GM23338 (cell line): ENCODE measurements at regions not wholly inside any gene's neighbourhood (a gene's known extent, or its start where the extent isn't known, plus 50 kb on each side); places are given as distances from the start of the nearest gene placed in this dataset.

ENCODE experiments used
- ATAC-seq: fragments of 200-7000 bp; cut with Tn5 transposase; 3 replicates; pipeline ENCODE4 v1.9.1; 2020
- DNase-seq: peaks from one replicate; pipeline ENCODE4 v3.0.0-alpha.2; 2015; ENCODE audit warnings: low spot score
- H2AFZ ChIP-seq: fragments of 200-600 bp; sonication (generic); 2 replicates; pipeline ENCODE4 v1.8.0; 2016; ENCODE audit warnings: antibody characterized with exemption, mild to moderate bottlenecking, moderate library complexity
- H3F3A ChIP-seq: fragments of 200-600 bp; sonication (generic); replicated peaks from 2 replicates; pipeline ENCODE4 v1.8.0; 2017; ENCODE audit warnings: antibody characterized with exemption, mixed run types, low read depth
- H3K27ac ChIP-seq: fragments of 200-600 bp; sonication (generic); 2 replicates; pipeline ENCODE4 v1.6.1; 2016; ENCODE audit warnings: low read depth
- H3K27me3 ChIP-seq: fragments of 200-600 bp; sonication (generic); 2 replicates; pipeline ENCODE4 v1.8.0; 2016; ENCODE audit warnings: mild to moderate bottlenecking, mixed run types, moderate library complexity; ENCODE audit not compliant: insufficient read depth
- H3K36me3 ChIP-seq: fragments of 200-600 bp; sonication (generic); 2 replicates; pipeline ENCODE4 v1.8.0; 2016; ENCODE audit warnings: mild to moderate bottlenecking; ENCODE audit not compliant: insufficient read depth
- H3K4me1 ChIP-seq: fragments of 200-600 bp; sonication (generic); 2 replicates; pipeline ENCODE4 v1.8.0; 2016; ENCODE audit warnings: mild to moderate bottlenecking, moderate library complexity; ENCODE audit not compliant: insufficient read depth
- H3K4me2 ChIP-seq: fragments of 200-600 bp; sonication (generic); 2 replicates; pipeline ENCODE4 v1.7.1; 2017; ENCODE audit warnings: mixed run types
- H3K4me3 ChIP-seq: fragments of 200-600 bp; sonication (generic); 2 replicates; pipeline ENCODE4 v1.6.1; 2016; ENCODE audit warnings: mixed run types
- H3K79me2 ChIP-seq: fragments of 200-600 bp; sonication (generic); replicated peaks from 2 replicates; pipeline ENCODE4 v1.8.0; 2017; ENCODE audit warnings: mild to moderate bottlenecking; ENCODE audit not compliant: insufficient read depth
- H3K9me2 ChIP-seq: fragments of 200-600 bp; sonication (generic); 2 replicates; pipeline ENCODE4 v1.8.0; 2017; ENCODE audit not compliant: insufficient read depth
- H4K20me1 ChIP-seq: fragments of 200-600 bp; sonication (generic); replicated peaks from 2 replicates; pipeline ENCODE4 v1.8.0; 2017; ENCODE audit warnings: mild to moderate bottlenecking; ENCODE audit not compliant: insufficient read depth
- H3K27ac Mint-ChIP-seq: 2 replicates; pipeline ENCODE4 v1.8.0; 2020; ENCODE audit warnings: inconsistent platforms, mild to moderate bottlenecking, moderate library complexity, mixed read lengths
- H3K27me3 Mint-ChIP-seq: 3 replicates; pipeline ENCODE4 v1.8.0; 2022; ENCODE audit warnings: low read depth, mild to moderate bottlenecking, moderate library complexity, mixed read lengths, inconsistent platforms; ENCODE audit not compliant: insufficient read depth, poor library complexity
- H3K36me3 Mint-ChIP-seq: 3 replicates; pipeline ENCODE4 v1.8.0; 2021; ENCODE audit warnings: low read depth, mild to moderate bottlenecking, inconsistent platforms, moderate library complexity, mixed read lengths
- H3K4me1 Mint-ChIP-seq: 3 replicates; pipeline ENCODE4 v1.8.0; 2020; ENCODE audit warnings: mild to moderate bottlenecking, inconsistent platforms, mixed read lengths
- H3K4me3 Mint-ChIP-seq: 3 replicates; pipeline ENCODE4 v1.8.0; 2021; ENCODE audit warnings: moderate library complexity, mild to moderate bottlenecking, inconsistent platforms, mixed read lengths
- H3K9me3 Mint-ChIP-seq: 3 replicates; pipeline ENCODE4 v1.8.0; 2020; ENCODE audit warnings: moderate library complexity, mild to moderate bottlenecking, inconsistent platforms, mixed read lengths
- CREB1 ChIP-seq: fragments of 250-450 bp; sonication (Bioruptor Pico); IDR thresholded peaks from 2 replicates; pipeline ENCODE4 v1.5.0; 2020; ENCODE audit warnings: low read depth, mild to moderate bottlenecking, moderate library complexity
- EZH2 ChIP-seq: fragments of 200-600 bp; sonication (generic); IDR thresholded peaks from one replicate; pipeline ENCODE4 v1.8.0; 2017; ENCODE audit warnings: antibody characterized with exemption, mild to moderate bottlenecking, low read depth; ENCODE audit not compliant: unreplicated experiment
- JUNB ChIP-seq: IDR thresholded peaks from one replicate; pipeline ENCODE4 v1.6.1; 2016; ENCODE audit warnings: antibody characterized with exemption; ENCODE audit not compliant: unreplicated experiment
- NANOG ChIP-seq: IDR thresholded peaks from 2 replicates; pipeline ENCODE4 v1.6.1; 2016; ENCODE audit warnings: antibody characterized with exemption, borderline replicate concordance
- POLR2AphosphoS5 ChIP-seq: IDR thresholded peaks from 2 replicates; pipeline ENCODE4 v1.6.1; 2016; ENCODE audit warnings: antibody characterized with exemption, low read depth
- ZNF331 ChIP-seq: fragments of 250-450 bp; sonication (Bioruptor Pico); IDR thresholded peaks from 2 replicates; pipeline ENCODE4 v1.5.0; 2020; ENCODE audit warnings: low read depth, mild to moderate bottlenecking, moderate library complexity
- TF ChIP-seq, protein P1 (sequence below), 2 experiments: fragments of 200-600 bp in 1 of 2; sonication (generic) in 1 of 2; conservative IDR thresholded peaks; 2 replicates each; pipeline versions ENCODE4 v1.5.1 to v1.6.1; 2016 to 2017; ENCODE audit warnings: antibody characterized with exemption in 2 of 2, low read depth in 2 of 2, mild to moderate bottlenecking in 2 of 2, moderate library complexity in 1 of 2
- TF ChIP-seq, protein P2 (sequence below): IDR thresholded peaks from 2 replicates; pipeline ENCODE4 v1.6.1; 2016; ENCODE audit warnings: antibody characterized with exemption
- TF ChIP-seq, protein P3 (sequence below): IDR thresholded peaks from one replicate; pipeline ENCODE4 v1.6.1; 2018; ENCODE audit warnings: antibody characterized with exemption; ENCODE audit not compliant: unreplicated experiment

DNA sequence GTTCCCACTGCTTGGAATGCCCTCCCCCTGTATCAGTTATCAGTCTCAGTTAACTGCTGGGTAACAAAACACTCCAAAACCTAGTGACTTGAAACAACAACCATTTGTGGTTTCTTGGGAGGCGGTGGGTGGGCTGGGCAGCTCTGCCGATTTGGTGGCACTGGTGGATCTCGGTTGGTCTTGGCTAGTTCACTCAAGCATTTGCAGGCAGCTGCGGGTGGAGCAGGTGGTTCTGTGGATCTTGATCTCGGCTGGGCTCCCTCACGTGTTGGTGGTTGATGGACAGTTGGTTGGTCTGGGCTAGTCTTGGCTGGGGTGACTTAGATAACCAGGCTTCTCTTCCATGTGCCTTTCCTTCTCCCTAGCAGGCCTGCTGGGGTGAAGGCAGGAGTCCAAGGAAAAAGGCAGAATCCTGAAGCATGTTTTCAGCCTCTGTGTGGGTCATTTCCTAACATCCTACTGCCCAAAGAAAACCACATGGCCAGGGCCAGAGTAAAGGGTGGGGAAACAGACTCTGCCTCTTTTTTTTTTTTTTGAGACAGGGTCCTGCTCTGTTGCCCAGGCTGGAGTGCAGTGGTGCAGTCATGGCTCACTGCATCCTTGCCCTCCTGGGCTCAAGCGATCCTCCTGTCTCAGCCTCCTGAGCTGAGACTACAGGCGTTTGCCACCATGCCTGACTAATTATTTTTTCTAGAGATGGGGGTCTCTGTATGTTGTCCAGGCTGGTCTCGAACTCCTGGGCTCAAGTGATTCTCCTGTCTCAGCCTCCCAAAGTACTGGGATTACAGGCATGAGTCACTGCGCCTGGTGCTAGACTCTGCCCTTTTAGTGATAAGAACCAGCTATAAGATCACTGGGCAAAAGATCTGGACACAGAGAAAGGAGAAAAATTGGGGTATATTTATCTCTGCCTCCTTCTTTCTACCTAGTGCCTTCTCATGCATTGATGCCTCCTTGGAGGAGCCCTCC lies 183.7 kb downstream of the RGS3 start:
- DNase-seq = no peak
- peaks cover 76% of the 10 kb centered on the region for H3K27me3 ChIP-seq
- Mint-ChIP-seq H3K4me1 (peaks cover 14% of the 10 kb centered on the region), H3K9me3 (no peaks in the 10 kb centered on the region), H3K27ac (no peak overlapping the region), H3K36me3 (no peaks in the 10 kb centered on the region; the same call in 2 of the 3 replicates), H3K27me3 (peaks cover 67% of the 10 kb centered on the region), H3K4me3 (no peak overlapping the region)
- no peak overlapping the region for H3K4me3 ChIP-seq
- H3K9me2 ChIP-seq = no peaks in the 10 kb centered on the region
- H3K4me1 ChIP-seq = peaks cover 11% of the 10 kb centered on the region
- H4K20me1 ChIP-seq = no peaks in the 10 kb centered on the region
- ATAC-seq = no peak
- TF ChIP-seq JUNB (no peak), CREB1 (CRISPR knock-in tag) (no peak), ZNF331 (CRISPR knock-in tag) (no peak)
- H3K4me2 ChIP-seq = no peak overlapping the region
- no peak overlapping the region for H2AFZ ChIP-seq
- H3K79me2 ChIP-seq = no peaks in the 10 kb centered on the region
- no peaks in the 10 kb centered on the region for H3K36me3 ChIP-seq
- no peaks in the 10 kb centered on the region for H3F3A ChIP-seq
- no peak overlapping the region for H3K27ac ChIP-seq

DNA sequence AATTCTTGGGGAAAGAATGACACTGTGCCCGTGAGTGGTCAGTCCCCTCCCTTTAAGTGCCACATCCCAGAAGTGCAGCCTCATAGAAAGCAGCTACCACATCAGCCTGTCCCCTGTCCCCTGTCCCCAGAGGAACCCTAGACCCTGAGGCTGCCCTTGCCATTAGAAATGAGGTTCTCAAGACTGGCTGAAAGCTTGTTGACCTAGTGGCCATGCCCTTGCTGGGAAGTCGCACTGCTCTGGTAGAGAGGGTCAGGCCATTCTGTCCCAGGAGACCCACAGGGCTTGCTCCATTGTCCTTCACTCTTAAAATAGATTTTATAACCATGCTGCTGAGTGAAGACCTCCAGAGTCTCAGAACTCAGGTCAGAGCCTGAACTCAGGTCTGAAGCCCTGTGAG lies 184.5 kb downstream of the RGS3 start:
- Histone ChIP-seq H3K27me3 (peaks cover 68% of the 10 kb centered on the region), H3K36me3 (no peaks in the 10 kb centered on the region), H3K4me2 (no peak overlapping the region), H2AFZ (no peak overlapping the region), H3K27ac (no peak overlapping the region), H3F3A (no peaks in the 10 kb centered on the region), H3K4me3 (no peak overlapping the region), H3K4me1 (peaks cover 11% of the 10 kb centered on the region), H3K79me2 (no peaks in the 10 kb centered on the region), H4K20me1 (no peaks in the 10 kb centered on the region), H3K9me2 (no peaks in the 10 kb centered on the region)
- H3K27ac Mint-ChIP-seq = no peak overlapping the region
- ATAC-seq (no peak), DNase-seq (no peak)
- no peaks in the 10 kb centered on the region for H3K9me3 Mint-ChIP-seq
- peaks cover 14% of the 10 kb centered on the region for H3K4me1 Mint-ChIP-seq
- peaks cover 68% of the 10 kb centered on the region for H3K27me3 Mint-ChIP-seq
- H3K36me3 Mint-ChIP-seq = no peaks in the 10 kb centered on the region; the same call in 2 of the 3 replicates
- H3K4me3 Mint-ChIP-seq = no peak overlapping the region
- TF ChIP-seq, protein P1, sequence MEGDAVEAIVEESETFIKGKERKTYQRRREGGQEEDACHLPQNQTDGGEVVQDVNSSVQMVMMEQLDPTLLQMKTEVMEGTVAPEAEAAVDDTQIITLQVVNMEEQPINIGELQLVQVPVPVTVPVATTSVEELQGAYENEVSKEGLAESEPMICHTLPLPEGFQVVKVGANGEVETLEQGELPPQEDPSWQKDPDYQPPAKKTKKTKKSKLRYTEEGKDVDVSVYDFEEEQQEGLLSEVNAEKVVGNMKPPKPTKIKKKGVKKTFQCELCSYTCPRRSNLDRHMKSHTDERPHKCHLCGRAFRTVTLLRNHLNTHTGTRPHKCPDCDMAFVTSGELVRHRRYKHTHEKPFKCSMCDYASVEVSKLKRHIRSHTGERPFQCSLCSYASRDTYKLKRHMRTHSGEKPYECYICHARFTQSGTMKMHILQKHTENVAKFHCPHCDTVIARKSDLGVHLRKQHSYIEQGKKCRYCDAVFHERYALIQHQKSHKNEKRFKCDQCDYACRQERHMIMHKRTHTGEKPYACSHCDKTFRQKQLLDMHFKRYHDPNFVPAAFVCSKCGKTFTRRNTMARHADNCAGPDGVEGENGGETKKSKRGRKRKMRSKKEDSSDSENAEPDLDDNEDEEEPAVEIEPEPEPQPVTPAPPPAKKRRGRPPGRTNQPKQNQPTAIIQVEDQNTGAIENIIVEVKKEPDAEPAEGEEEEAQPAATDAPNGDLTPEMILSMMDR (conservative IDR thresholded peaks at IDR 0.05; ENCODE audit: low read depth in 2 of 2) = no peak
- TF ChIP-seq CREB1 (CRISPR knock-in tag) (no peak), POLR2AphosphoS5 (no peak), NANOG (no peak), JUNB (no peak), EZH2 (no peak)
- TF ChIP-seq, protein P2, sequence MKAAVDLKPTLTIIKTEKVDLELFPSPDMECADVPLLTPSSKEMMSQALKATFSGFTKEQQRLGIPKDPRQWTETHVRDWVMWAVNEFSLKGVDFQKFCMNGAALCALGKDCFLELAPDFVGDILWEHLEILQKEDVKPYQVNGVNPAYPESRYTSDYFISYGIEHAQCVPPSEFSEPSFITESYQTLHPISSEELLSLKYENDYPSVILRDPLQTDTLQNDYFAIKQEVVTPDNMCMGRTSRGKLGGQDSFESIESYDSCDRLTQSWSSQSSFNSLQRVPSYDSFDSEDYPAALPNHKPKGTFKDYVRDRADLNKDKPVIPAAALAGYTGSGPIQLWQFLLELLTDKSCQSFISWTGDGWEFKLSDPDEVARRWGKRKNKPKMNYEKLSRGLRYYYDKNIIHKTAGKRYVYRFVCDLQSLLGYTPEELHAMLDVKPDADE = no peak
- TF ChIP-seq, protein P3, sequence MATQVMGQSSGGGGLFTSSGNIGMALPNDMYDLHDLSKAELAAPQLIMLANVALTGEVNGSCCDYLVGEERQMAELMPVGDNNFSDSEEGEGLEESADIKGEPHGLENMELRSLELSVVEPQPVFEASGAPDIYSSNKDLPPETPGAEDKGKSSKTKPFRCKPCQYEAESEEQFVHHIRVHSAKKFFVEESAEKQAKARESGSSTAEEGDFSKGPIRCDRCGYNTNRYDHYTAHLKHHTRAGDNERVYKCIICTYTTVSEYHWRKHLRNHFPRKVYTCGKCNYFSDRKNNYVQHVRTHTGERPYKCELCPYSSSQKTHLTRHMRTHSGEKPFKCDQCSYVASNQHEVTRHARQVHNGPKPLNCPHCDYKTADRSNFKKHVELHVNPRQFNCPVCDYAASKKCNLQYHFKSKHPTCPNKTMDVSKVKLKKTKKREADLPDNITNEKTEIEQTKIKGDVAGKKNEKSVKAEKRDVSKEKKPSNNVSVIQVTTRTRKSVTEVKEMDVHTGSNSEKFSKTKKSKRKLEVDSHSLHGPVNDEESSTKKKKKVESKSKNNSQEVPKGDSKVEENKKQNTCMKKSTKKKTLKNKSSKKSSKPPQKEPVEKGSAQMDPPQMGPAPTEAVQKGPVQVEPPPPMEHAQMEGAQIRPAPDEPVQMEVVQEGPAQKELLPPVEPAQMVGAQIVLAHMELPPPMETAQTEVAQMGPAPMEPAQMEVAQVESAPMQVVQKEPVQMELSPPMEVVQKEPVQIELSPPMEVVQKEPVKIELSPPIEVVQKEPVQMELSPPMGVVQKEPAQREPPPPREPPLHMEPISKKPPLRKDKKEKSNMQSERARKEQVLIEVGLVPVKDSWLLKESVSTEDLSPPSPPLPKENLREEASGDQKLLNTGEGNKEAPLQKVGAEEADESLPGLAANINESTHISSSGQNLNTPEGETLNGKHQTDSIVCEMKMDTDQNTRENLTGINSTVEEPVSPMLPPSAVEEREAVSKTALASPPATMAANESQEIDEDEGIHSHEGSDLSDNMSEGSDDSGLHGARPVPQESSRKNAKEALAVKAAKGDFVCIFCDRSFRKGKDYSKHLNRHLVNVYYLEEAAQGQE = no peak
